ENCODE measurements at regions not wholly inside any gene's neighbourhood (a gene's known extent, or its start where the extent isn't known, plus 50 kb on each side); places are given as distances from the start of the nearest gene placed in this dataset.

DNA sequence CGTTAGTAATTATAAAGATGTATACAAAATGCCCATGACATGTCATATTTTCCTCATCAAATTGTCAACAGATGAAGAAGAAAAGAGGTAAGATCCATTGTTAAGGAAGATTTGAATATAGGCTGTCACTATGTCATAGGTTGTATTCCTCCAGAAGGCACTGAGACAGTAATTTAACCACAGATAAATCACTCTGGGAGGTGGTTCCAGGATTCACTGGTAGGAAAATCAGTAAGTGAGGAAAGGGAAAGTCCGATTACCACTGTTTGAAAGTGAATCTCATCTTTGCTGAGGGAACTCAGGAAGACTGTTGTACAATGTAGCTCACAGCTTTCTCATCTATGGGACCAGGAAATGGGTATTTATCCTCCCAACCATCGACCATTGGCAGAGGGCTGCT, 152.8 kb upstream of the TMEFF2 start:
- H3K4me3 Mint-ChIP-seq, result no peak overlapping the region
- no peaks in the 10 kb centered on the region for H3K79me2 ChIP-seq (ENCODE audit: control insufficient read depth, insufficient read depth, low read length)
- no peaks in the 10 kb centered on the region for H3K9me3 ChIP-seq (ENCODE audit: control extremely low read depth in 1 of 3, control insufficient read depth in 2 of 3, insufficient read depth in 1 of 3, low read length in 2 of 3)
- DNase-seq, result no peak
- CTCF ChIA-PET, result no interaction called here
- H3K27me3 Mint-ChIP-seq, result no peaks in the 10 kb centered on the region
- no peak overlapping the region for H3K27ac Mint-ChIP-seq
- no peak overlapping the region for H3K27ac ChIP-seq (ENCODE audit: low read length in 2 of 2)
- no peaks in the 10 kb centered on the region for H4K20me1 ChIP-seq (ENCODE audit: control insufficient read depth, insufficient read depth, low read length, poor library complexity, severe bottlenecking)
- H3K4me1 ChIP-seq (ENCODE audit: control insufficient read depth in 2 of 2, insufficient read depth in 2 of 2, low read length in 2 of 2), result no peaks in the 10 kb centered on the region
- no peak overlapping the region for H3K9ac ChIP-seq (ENCODE audit: low read length)
- no peak overlapping the region for H3K4me3 ChIP-seq (ENCODE audit: control extremely low read depth in 1 of 5, extremely low read depth in 1 of 5, insufficient read depth in 1 of 5, low read depth in 2 of 5, low read length in 4 of 5)
- intact Hi-C loops (cut with micrococcal nuclease), result no loop called here
- POLR2A ChIA-PET, result no interaction called here
- H3K27me3 ChIP-seq (replicated peaks in 1 of 4; ENCODE audit: control extremely low read depth in 1 of 4, control insufficient read depth in 3 of 4, insufficient read depth in 4 of 4, low read length in 3 of 4), result no peaks in the 10 kb centered on the region
- no peaks in the 10 kb centered on the region for H3K4me1 Mint-ChIP-seq
- H3K4me2 ChIP-seq (replicated peaks; ENCODE audit: low read depth, low read length, poor library complexity, severe bottlenecking), result no peak overlapping the region
- no peak for ATAC-seq (ENCODE audit: low read depth)
- no peak for TF ChIP-seq EZH2 (IDR thresholded peaks at IDR 0.05; ENCODE audit: borderline replicate concordance, insufficient read depth, low read depth, low read length, poor library complexity, severe bottlenecking)
- TF ChIP-seq, protein P1, sequence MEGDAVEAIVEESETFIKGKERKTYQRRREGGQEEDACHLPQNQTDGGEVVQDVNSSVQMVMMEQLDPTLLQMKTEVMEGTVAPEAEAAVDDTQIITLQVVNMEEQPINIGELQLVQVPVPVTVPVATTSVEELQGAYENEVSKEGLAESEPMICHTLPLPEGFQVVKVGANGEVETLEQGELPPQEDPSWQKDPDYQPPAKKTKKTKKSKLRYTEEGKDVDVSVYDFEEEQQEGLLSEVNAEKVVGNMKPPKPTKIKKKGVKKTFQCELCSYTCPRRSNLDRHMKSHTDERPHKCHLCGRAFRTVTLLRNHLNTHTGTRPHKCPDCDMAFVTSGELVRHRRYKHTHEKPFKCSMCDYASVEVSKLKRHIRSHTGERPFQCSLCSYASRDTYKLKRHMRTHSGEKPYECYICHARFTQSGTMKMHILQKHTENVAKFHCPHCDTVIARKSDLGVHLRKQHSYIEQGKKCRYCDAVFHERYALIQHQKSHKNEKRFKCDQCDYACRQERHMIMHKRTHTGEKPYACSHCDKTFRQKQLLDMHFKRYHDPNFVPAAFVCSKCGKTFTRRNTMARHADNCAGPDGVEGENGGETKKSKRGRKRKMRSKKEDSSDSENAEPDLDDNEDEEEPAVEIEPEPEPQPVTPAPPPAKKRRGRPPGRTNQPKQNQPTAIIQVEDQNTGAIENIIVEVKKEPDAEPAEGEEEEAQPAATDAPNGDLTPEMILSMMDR (IDR thresholded peaks at IDR 0.05), result no peak
- H3K9me3 Mint-ChIP-seq (ENCODE audit: insufficient read depth), result peaks cover 4% of the 10 kb centered on the region
- no peaks in the 10 kb centered on the region for H3K36me3 ChIP-seq (replicated peaks in 1 of 2; ENCODE audit: control extremely low read depth in 1 of 2, control insufficient read depth in 1 of 2, extremely low read depth in 1 of 2, insufficient read depth in 2 of 2, low read length in 1 of 2)
- WGBS (ENCODE audit: insufficient coverage), result 67% methylated on average over 1 of the region's 3 CpGs
- H2AFZ ChIP-seq (ENCODE audit: insufficient read depth, low read depth, low read length, poor library complexity, severe bottlenecking), result no peak overlapping the region

DNA sequence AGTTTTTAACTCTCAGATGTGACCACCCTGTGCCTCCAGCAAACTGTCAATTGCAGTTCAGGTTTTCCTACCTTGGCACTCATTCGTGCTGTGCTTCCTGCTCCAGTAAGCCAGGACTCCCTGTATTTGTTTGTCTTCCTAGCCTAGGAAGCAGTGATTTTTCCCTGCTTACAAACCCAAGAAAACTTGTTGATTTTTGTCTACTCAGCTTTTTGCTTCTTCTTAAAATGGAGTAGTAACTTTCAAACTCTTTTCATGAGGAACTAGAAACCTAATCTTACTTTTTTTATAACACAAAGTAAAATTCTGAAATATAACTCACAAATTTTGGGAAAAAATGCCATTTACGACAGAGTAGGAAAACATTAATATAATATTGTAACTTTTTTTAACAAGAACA, 150.6 kb upstream of the TMEFF2 start:
- CTCF ChIA-PET, result no interaction called here
- Mint-ChIP-seq H3K4me3 (no peak overlapping the region), H3K27ac (no peak overlapping the region), H3K27me3 (no peaks in the 10 kb centered on the region), H3K9me3 (ENCODE audit: insufficient read depth) (peaks cover 4% of the 10 kb centered on the region), H3K4me1 (no peaks in the 10 kb centered on the region)
- Histone ChIP-seq H3K27ac (ENCODE audit: low read length in 2 of 2) (no peak overlapping the region), H3K36me3 (replicated peaks in 1 of 2; ENCODE audit: control extremely low read depth in 1 of 2, control insufficient read depth in 1 of 2, extremely low read depth in 1 of 2, insufficient read depth in 2 of 2, low read length in 1 of 2) (no peaks in the 10 kb centered on the region), H3K27me3 (replicated peaks in 1 of 4; ENCODE audit: control extremely low read depth in 1 of 4, control insufficient read depth in 3 of 4, insufficient read depth in 4 of 4, low read length in 3 of 4) (no peaks in the 10 kb centered on the region), H4K20me1 (ENCODE audit: control insufficient read depth, insufficient read depth, low read length, poor library complexity, severe bottlenecking) (no peaks in the 10 kb centered on the region), H3K4me3 (ENCODE audit: control extremely low read depth in 1 of 5, extremely low read depth in 1 of 5, insufficient read depth in 1 of 5, low read depth in 2 of 5, low read length in 4 of 5) (no peak overlapping the region), H3K9ac (ENCODE audit: low read length) (no peak overlapping the region), H3K9me3 (ENCODE audit: control extremely low read depth in 1 of 3, control insufficient read depth in 2 of 3, insufficient read depth in 1 of 3, low read length in 2 of 3) (no peaks in the 10 kb centered on the region), H3K4me2 (replicated peaks; ENCODE audit: low read depth, low read length, poor library complexity, severe bottlenecking) (no peak overlapping the region), H3K79me2 (ENCODE audit: control insufficient read depth, insufficient read depth, low read length) (no peaks in the 10 kb centered on the region), H2AFZ (ENCODE audit: insufficient read depth, low read depth, low read length, poor library complexity, severe bottlenecking) (no peak overlapping the region), H3K4me1 (ENCODE audit: control insufficient read depth in 2 of 2, insufficient read depth in 2 of 2, low read length in 2 of 2) (no peaks in the 10 kb centered on the region)
- no peak for TF ChIP-seq EZH2 (IDR thresholded peaks at IDR 0.05; ENCODE audit: borderline replicate concordance, insufficient read depth, low read depth, low read length, poor library complexity, severe bottlenecking)
- TF ChIP-seq, protein P1 (IDR thresholded peaks at IDR 0.05), result no peak
- 73% methylated on average over 1 of the region's 2 CpGs for WGBS (ENCODE audit: insufficient coverage)
- POLR2A ChIA-PET, result no interaction called here
- intact Hi-C loops (cut with micrococcal nuclease), result no loop called here
- no peak for DNase-seq
- ATAC-seq (ENCODE audit: low read depth), result no peak

All from B cell (primary cell).